GM23338 (cell line): ENCODE measurements at regions not wholly inside any gene's neighbourhood (a gene's known extent, or its start where the extent isn't known, plus 50 kb on each side); places are given as distances from the start of the nearest gene placed in this dataset.

Source experiments
- ATAC-seq: fragments of 200-7000 bp; cut with Tn5 transposase; 3 replicates; pipeline ENCODE4 v1.9.1; 2020
- DNase-seq: peaks from one replicate; pipeline ENCODE4 v3.0.0-alpha.2; 2015; ENCODE audit warnings: low spot score
- H2AFZ ChIP-seq: fragments of 200-600 bp; sonication (generic); 2 replicates; pipeline ENCODE4 v1.8.0; 2016; ENCODE audit warnings: antibody characterized with exemption, mild to moderate bottlenecking, moderate library complexity
- H3F3A ChIP-seq: fragments of 200-600 bp; sonication (generic); replicated peaks from 2 replicates; pipeline ENCODE4 v1.8.0; 2017; ENCODE audit warnings: antibody characterized with exemption, mixed run types, low read depth
- H3K27ac ChIP-seq: fragments of 200-600 bp; sonication (generic); 2 replicates; pipeline ENCODE4 v1.6.1; 2016; ENCODE audit warnings: low read depth
- H3K27me3 ChIP-seq: fragments of 200-600 bp; sonication (generic); 2 replicates; pipeline ENCODE4 v1.8.0; 2016; ENCODE audit warnings: mild to moderate bottlenecking, mixed run types, moderate library complexity; ENCODE audit not compliant: insufficient read depth
- H3K36me3 ChIP-seq: fragments of 200-600 bp; sonication (generic); 2 replicates; pipeline ENCODE4 v1.8.0; 2016; ENCODE audit warnings: mild to moderate bottlenecking; ENCODE audit not compliant: insufficient read depth
- H3K4me1 ChIP-seq: fragments of 200-600 bp; sonication (generic); 2 replicates; pipeline ENCODE4 v1.8.0; 2016; ENCODE audit warnings: mild to moderate bottlenecking, moderate library complexity; ENCODE audit not compliant: insufficient read depth
- H3K4me2 ChIP-seq: fragments of 200-600 bp; sonication (generic); 2 replicates; pipeline ENCODE4 v1.7.1; 2017; ENCODE audit warnings: mixed run types
- H3K4me3 ChIP-seq: fragments of 200-600 bp; sonication (generic); 2 replicates; pipeline ENCODE4 v1.6.1; 2016; ENCODE audit warnings: mixed run types
- H3K79me2 ChIP-seq: fragments of 200-600 bp; sonication (generic); replicated peaks from 2 replicates; pipeline ENCODE4 v1.8.0; 2017; ENCODE audit warnings: mild to moderate bottlenecking; ENCODE audit not compliant: insufficient read depth
- H3K9me2 ChIP-seq: fragments of 200-600 bp; sonication (generic); 2 replicates; pipeline ENCODE4 v1.8.0; 2017; ENCODE audit not compliant: insufficient read depth
- H4K20me1 ChIP-seq: fragments of 200-600 bp; sonication (generic); replicated peaks from 2 replicates; pipeline ENCODE4 v1.8.0; 2017; ENCODE audit warnings: mild to moderate bottlenecking; ENCODE audit not compliant: insufficient read depth
- H3K27ac Mint-ChIP-seq: 2 replicates; pipeline ENCODE4 v1.8.0; 2020; ENCODE audit warnings: inconsistent platforms, mild to moderate bottlenecking, moderate library complexity, mixed read lengths
- H3K27me3 Mint-ChIP-seq: 3 replicates; pipeline ENCODE4 v1.8.0; 2022; ENCODE audit warnings: low read depth, mild to moderate bottlenecking, moderate library complexity, mixed read lengths, inconsistent platforms; ENCODE audit not compliant: insufficient read depth, poor library complexity
- H3K36me3 Mint-ChIP-seq: 3 replicates; pipeline ENCODE4 v1.8.0; 2021; ENCODE audit warnings: low read depth, mild to moderate bottlenecking, inconsistent platforms, moderate library complexity, mixed read lengths
- H3K4me1 Mint-ChIP-seq: 3 replicates; pipeline ENCODE4 v1.8.0; 2020; ENCODE audit warnings: mild to moderate bottlenecking, inconsistent platforms, mixed read lengths
- H3K4me3 Mint-ChIP-seq: 3 replicates; pipeline ENCODE4 v1.8.0; 2021; ENCODE audit warnings: moderate library complexity, mild to moderate bottlenecking, inconsistent platforms, mixed read lengths
- H3K9me3 Mint-ChIP-seq: 3 replicates; pipeline ENCODE4 v1.8.0; 2020; ENCODE audit warnings: moderate library complexity, mild to moderate bottlenecking, inconsistent platforms, mixed read lengths
- EZH2 ChIP-seq: fragments of 200-600 bp; sonication (generic); IDR thresholded peaks from one replicate; pipeline ENCODE4 v1.8.0; 2017; ENCODE audit warnings: antibody characterized with exemption, mild to moderate bottlenecking, low read depth; ENCODE audit not compliant: unreplicated experiment
- JUNB ChIP-seq: IDR thresholded peaks from one replicate; pipeline ENCODE4 v1.6.1; 2016; ENCODE audit warnings: antibody characterized with exemption; ENCODE audit not compliant: unreplicated experiment
- NANOG ChIP-seq: IDR thresholded peaks from 2 replicates; pipeline ENCODE4 v1.6.1; 2016; ENCODE audit warnings: antibody characterized with exemption, borderline replicate concordance
- ZNF462 ChIP-seq: fragments of 250-450 bp; sonication (Bioruptor Pico); IDR thresholded peaks from 2 replicates; pipeline ENCODE4 v1.5.0; 2020; ENCODE audit warnings: mild to moderate bottlenecking, moderate library complexity

GRCh38 chr2:220420820-220421219, 793.4 kb downstream of the SLC4A3 start:
- no peak for DNase-seq
- H3K9me3 Mint-ChIP-seq: peaks cover 7% of the 10 kb centered on the region; the same call in 1 of the 3 replicates

More at GRCh38 chr2:220420820-220421219, 793.4 kb downstream of the SLC4A3 start:
- Mint-ChIP-seq H3K27ac (no peak overlapping the region), H3K4me3 (no peak overlapping the region), H3K36me3 (no peaks in the 10 kb centered on the region; the same call in 2 of the 3 replicates), H3K4me1 (peaks cover 23% of the 10 kb centered on the region), H3K27me3 (no peaks in the 10 kb centered on the region)
- H3K79me2 ChIP-seq: no peaks in the 10 kb centered on the region
- H2AFZ ChIP-seq: no peak overlapping the region
- H3K9me2 ChIP-seq: peaks cover 15% of the 10 kb centered on the region; the same call in 1 of the 2 replicates
- no peak for TF ChIP-seq ZNF462 (CRISPR knock-in tag)
- TF ChIP-seq NANOG: no peak
- no peak for TF ChIP-seq JUNB
- no peak for TF ChIP-seq EZH2
- no peak overlapping the region for H3K4me3 ChIP-seq
- H3K4me2 ChIP-seq: no peak overlapping the region
- no peaks in the 10 kb centered on the region for H3F3A ChIP-seq
- H3K27me3 ChIP-seq: no peaks in the 10 kb centered on the region
- H3K4me1 ChIP-seq: peaks cover 6% of the 10 kb centered on the region
- H3K27ac ChIP-seq: no peak overlapping the region
- no peak for ATAC-seq
- H3K36me3 ChIP-seq: no peaks in the 10 kb centered on the region
- H4K20me1 ChIP-seq: no peaks in the 10 kb centered on the region
